Tibial artery (tissue), 4 donors: ENCODE measurements at regions not wholly inside any gene's neighbourhood (a gene's known extent, or its start where the extent isn't known, plus 50 kb on each side); places are given as distances from the start of the nearest gene placed in this dataset.

Source experiments
- DNase-seq, 2 donors: peaks; one replicate each; pipeline ENCODE4 v3.0.0-alpha.2; 2019
- H3K27ac ChIP-seq, 2 donors: fragments of 200-600 bp; sonication (generic) in 1 of 2; 1 replicate in 1 of 2; 2 replicates in 1 of 2; pipeline ENCODE4 v1.5.1; 2018 to 2019; ENCODE audit warnings: mild to moderate bottlenecking in 1 of 2
- H3K27me3 ChIP-seq, 2 donors: fragments of 200-600 bp; sonication (generic) in 1 of 2; one replicate each; pipeline versions ENCODE4 v1.5.1 to v1.6.0; 2016 to 2019
- H3K36me3 ChIP-seq, 3 donors: fragments of 200-600 bp; sonication (generic) in 2 of 3; one replicate each; pipeline ENCODE4 v1.5.1; 2016 to 2019; ENCODE audit warnings: mild to moderate bottlenecking in 2 of 3
- H3K4me1 ChIP-seq, 4 donors: fragments of 200-600 bp; sonication (generic) in 2 of 4; 1 replicate in 3 of 4; 2 replicates in 1 of 4; pipeline ENCODE4 v1.5.1; 2016 to 2019
- H3K4me3 ChIP-seq, 2 donors: fragments of 200-600 bp; sonication (generic) in 1 of 2; 1 replicate in 1 of 2; 2 replicates in 1 of 2; pipeline ENCODE4 v1.5.1; 2018 to 2019; ENCODE audit warnings: mild to moderate bottlenecking in 2 of 2
- H3K9me3 ChIP-seq, 3 donors: fragments of 200-600 bp; sonication (generic) in 1 of 3; one replicate each; pipeline ENCODE4 v1.5.1; 2016 to 2019
- intact Hi-C: fragments of 100-400 bp; cut with DNase I; formaldehyde crosslinking; loops from one replicate; pipeline ENCODE4 v1.15.0; 2023; ENCODE audit warnings: low total_unique reads
- TF ChIP-seq, protein P1 (sequence below), 2 experiments: fragments of 200-600 bp in 1 of 2; fragments of 450-650 bp in 1 of 2; IDR thresholded peaks; one replicate each; pipeline ENCODE4 v1.5.1; 2017 to 2019; ENCODE audit warnings: antibody characterized with exemption in 2 of 2, mild to moderate bottlenecking in 1 of 2, moderate library complexity in 1 of 2

DNA sequence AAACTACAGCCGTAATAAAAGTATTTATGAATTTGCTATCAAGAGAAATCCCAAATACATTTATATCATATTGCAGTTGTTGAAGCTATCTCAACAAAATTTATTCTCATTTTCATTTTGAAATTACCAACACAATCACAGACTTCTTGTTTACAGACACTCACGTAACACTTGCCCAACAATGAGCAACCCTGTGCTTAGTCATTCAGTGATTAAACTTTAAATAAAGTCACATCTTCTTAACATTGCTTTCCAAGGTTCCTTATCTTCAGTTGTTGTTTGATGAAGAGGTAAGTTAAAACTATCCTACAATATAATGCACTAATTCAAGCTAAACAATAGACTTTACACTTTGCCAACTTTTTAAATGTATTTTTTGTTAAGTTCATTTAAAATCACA is 601.8 kb downstream of the SLC16A7 start:
- no peaks in the 10 kb centered on the region for H3K36me3 ChIP-seq
- intact Hi-C loops = no loop called here
- H3K9me3 ChIP-seq = no peaks in the 10 kb centered on the region
- no peak for DNase-seq
- no peak overlapping the region for H3K27ac ChIP-seq
- no peak overlapping the region for H3K4me3 ChIP-seq
- H3K27me3 ChIP-seq = no peaks in the 10 kb centered on the region
- H3K4me1 ChIP-seq = no peaks in the 10 kb centered on the region
- TF ChIP-seq, protein P1, sequence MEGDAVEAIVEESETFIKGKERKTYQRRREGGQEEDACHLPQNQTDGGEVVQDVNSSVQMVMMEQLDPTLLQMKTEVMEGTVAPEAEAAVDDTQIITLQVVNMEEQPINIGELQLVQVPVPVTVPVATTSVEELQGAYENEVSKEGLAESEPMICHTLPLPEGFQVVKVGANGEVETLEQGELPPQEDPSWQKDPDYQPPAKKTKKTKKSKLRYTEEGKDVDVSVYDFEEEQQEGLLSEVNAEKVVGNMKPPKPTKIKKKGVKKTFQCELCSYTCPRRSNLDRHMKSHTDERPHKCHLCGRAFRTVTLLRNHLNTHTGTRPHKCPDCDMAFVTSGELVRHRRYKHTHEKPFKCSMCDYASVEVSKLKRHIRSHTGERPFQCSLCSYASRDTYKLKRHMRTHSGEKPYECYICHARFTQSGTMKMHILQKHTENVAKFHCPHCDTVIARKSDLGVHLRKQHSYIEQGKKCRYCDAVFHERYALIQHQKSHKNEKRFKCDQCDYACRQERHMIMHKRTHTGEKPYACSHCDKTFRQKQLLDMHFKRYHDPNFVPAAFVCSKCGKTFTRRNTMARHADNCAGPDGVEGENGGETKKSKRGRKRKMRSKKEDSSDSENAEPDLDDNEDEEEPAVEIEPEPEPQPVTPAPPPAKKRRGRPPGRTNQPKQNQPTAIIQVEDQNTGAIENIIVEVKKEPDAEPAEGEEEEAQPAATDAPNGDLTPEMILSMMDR (IDR thresholded peaks at IDR 0.05) = no peak

DNA sequence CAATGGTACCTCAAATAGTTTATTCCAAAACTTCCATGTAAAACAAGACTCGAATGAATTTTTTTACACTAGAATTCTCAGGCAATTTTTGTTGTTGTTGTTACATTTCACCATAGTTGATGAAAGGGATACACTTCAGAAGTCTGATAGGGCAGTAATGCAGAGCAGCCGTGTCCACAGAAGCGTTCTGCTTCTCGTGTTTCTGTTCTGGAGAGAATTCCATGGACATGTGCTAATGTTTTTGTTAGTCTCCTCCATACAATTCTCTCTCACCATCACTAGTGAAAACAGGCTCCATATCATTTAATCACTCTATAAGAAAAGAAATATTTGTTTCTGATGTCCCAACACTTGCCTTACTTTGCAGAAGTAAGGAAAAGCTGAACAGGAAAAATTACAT is 606.1 kb downstream of the SLC16A7 start:
- no peak for DNase-seq
- TF ChIP-seq, protein P1 (IDR thresholded peaks at IDR 0.05) = no peak
- Histone ChIP-seq H3K27ac (no peak overlapping the region), H3K27me3 (no peaks in the 10 kb centered on the region), H3K9me3 (no peaks in the 10 kb centered on the region), H3K4me1 (no peaks in the 10 kb centered on the region), H3K4me3 (no peak overlapping the region), H3K36me3 (no peaks in the 10 kb centered on the region)
- intact Hi-C loops = no loop called here

DNA sequence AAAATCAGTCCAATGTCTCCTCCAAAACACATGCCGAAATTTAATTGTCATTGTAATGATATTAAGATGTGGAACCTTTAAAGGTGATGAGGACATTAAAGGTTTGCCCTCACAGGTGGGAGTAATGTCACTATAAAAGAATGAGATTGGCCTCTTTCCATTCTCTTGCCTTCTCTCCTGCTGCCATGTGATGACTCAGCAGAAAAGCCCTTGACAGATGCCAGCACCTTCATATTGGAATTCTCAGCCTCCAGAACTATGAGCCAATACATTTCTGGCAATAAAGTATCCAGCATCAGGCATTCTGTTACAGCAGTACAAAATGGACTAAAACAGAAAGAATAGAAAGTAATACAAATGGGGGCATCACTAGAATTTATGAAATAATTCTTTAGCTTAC is 609.7 kb downstream of the SLC16A7 start:
- Histone ChIP-seq H3K27me3 (no peaks in the 10 kb centered on the region), H3K27ac (no peak overlapping the region), H3K9me3 (no peaks in the 10 kb centered on the region), H3K4me1 (no peaks in the 10 kb centered on the region), H3K4me3 (no peak overlapping the region), H3K36me3 (no peaks in the 10 kb centered on the region)
- DNase-seq = no peak
- intact Hi-C loops = no loop called here
- TF ChIP-seq, protein P1 (IDR thresholded peaks at IDR 0.05) = no peak

DNA sequence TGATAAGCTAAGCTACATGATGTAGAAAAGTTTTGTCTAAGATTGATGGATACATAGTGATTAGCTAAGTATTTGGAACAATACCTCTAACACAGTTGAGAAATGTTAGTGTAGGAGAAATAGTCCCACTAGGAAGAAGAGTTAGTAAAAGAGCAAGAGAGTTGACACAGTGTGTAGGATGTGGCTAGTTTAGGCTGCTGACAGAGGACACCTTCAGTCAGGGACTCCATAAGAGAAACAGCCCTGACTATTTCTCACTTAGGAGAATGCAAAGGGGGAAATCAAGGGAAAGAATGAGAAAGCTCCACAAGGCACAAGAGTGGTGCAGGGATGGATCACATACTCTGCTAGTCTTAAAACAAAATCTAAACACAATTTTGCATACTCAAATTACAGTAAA is 613.7 kb downstream of the SLC16A7 start:
- TF ChIP-seq, protein P1 (IDR thresholded peaks at IDR 0.05) = no peak
- Histone ChIP-seq H3K4me1 (no peaks in the 10 kb centered on the region), H3K9me3 (no peaks in the 10 kb centered on the region), H3K4me3 (no peak overlapping the region), H3K36me3 (no peaks in the 10 kb centered on the region), H3K27ac (no peak overlapping the region), H3K27me3 (no peaks in the 10 kb centered on the region)
- DNase-seq = no peak
- intact Hi-C loops = no loop called here

DNA sequence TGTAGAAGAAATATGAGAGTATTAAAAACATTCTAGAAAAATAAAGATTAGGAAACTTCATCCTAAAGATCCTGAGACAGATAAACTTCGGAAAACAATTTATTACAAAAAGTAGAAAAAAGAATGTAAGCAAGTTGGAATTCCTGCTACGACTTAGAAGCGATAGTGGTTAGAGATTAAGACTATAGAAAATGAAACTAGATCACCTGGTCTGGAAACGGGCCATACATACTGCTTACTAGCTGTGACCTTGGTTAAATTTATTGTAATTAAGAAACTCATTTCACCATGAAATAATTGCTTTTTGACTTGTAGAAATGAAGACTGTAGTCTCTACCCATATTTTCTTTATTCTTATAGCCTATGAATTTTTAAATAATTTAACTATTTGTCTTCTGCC is 614.1 kb downstream of the SLC16A7 start:
- H3K9me3 ChIP-seq = no peaks in the 10 kb centered on the region
- intact Hi-C loops = no loop called here
- no peaks in the 10 kb centered on the region for H3K27me3 ChIP-seq
- no peaks in the 10 kb centered on the region for H3K4me1 ChIP-seq
- no peaks in the 10 kb centered on the region for H3K36me3 ChIP-seq
- H3K4me3 ChIP-seq = no peak overlapping the region
- DNase-seq = no peak
- H3K27ac ChIP-seq = no peak overlapping the region
- TF ChIP-seq, protein P1 (IDR thresholded peaks at IDR 0.05) = no peak

DNA sequence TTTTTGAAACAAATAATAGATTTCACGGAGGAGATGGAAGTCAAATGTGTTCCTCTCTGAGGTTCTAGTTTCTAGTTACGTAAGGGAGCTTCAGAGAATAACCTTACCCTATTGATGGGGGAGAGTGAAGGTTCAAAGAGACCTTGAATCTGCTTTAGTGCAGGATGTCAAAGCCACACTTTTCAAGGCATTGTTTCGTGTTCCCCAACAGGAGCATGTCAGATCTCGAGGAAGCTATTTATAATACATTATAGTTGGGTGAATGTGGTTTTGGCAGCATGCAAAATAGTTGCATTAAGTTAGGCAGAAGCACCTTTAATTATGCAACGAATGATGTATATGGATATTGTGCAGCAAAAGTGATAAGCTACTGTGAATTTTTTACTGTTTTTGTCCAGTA is 614.9 kb downstream of the SLC16A7 start:
- Histone ChIP-seq H3K4me1 (no peaks in the 10 kb centered on the region), H3K27me3 (no peaks in the 10 kb centered on the region), H3K9me3 (no peaks in the 10 kb centered on the region), H3K4me3 (no peak overlapping the region), H3K36me3 (no peaks in the 10 kb centered on the region), H3K27ac (no peak overlapping the region)
- DNase-seq = no peak
- intact Hi-C loops = no loop called here
- TF ChIP-seq, protein P1 (IDR thresholded peaks at IDR 0.05) = no peak
